ENCODE measurements at regions not wholly inside any gene's neighbourhood (a gene's known extent, or its start where the extent isn't known, plus 50 kb on each side); places are given as distances from the start of the nearest gene placed in this dataset.

DNA sequence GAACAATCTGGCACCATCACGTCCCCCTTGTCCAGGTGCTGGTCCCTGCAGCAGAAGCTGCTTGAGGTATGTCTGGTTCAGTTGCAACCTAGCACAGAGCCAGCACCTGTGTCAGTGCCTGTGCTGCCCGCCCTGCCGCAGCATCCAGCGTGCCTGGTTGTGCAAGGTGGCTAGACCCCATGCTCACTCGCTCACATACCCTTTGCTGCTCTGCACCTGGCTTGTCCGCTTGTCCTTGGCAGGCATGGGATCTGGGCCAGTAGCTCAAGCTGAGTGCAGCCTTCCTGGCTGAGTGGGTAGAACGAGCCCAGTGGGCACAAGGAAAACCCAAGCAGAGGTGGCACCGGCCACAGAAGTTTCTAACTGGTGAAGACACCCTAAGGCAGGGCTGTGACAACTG is 314.6 kb upstream of the KYNU start:
- no peak for TF ChIP-seq GATA3 (IDR thresholded peaks at IDR 0.05; ENCODE audit: low read depth, low read length)
- TF ChIP-seq GATA2 (IDR thresholded peaks at IDR 0.05; ENCODE audit: low read depth, low read length): no peak
